C4-2B (cell line): ENCODE measurements at regions not wholly inside any gene's neighbourhood (a gene's known extent, or its start where the extent isn't known, plus 50 kb on each side); places are given as distances from the start of the nearest gene placed in this dataset.

Source experiments
- H3K27ac ChIP-seq: fragments of 450-650 bp; 2 replicates; pipeline ENCODE4 v1.5.1; 2017
- CTCF ChIP-seq: fragments of 450-650 bp; conservative IDR thresholded peaks from 2 replicates; pipeline ENCODE4 v1.5.1; 2017; ENCODE audit warnings: mild to moderate bottlenecking
- ZFX ChIP-seq: fragments of 450-650 bp; IDR thresholded peaks from 2 replicates; pipeline ENCODE4 v1.6.1; 2017

GRCh38 chr10:84996580-84996979 lies 668.2 kb downstream of the CCSER2 start:
- H3K27ac ChIP-seq = no peak overlapping the region
- TF ChIP-seq ZFX = no peak
- no peak for TF ChIP-seq CTCF

- TF ChIP-seq ZFX (no peak), CTCF (no peak)
- H3K27ac ChIP-seq = no peak overlapping the region
Measured at GRCh38 chr10:84997870-84998269, 669.5 kb downstream of the CCSER2 start.

GRCh38 chr10:84999929-85000328 lies 671.5 kb downstream of the CCSER2 start:
- TF ChIP-seq ZFX (no peak), CTCF (no peak)
- no peak overlapping the region for H3K27ac ChIP-seq

- TF ChIP-seq CTCF = no peak
- TF ChIP-seq ZFX = no peak
Measured at GRCh38 chr10:85003083-85003482, 674.7 kb downstream of the CCSER2 start.

GRCh38 chr10:85008488-85009184 lies 680.2 kb downstream of the CCSER2 start:
- H3K27ac ChIP-seq = no peak overlapping the region
- TF ChIP-seq CTCF = no peak
- TF ChIP-seq ZFX = no peak

More at GRCh38 chr10:85003083-85003482, 674.7 kb downstream of the CCSER2 start:
- H3K27ac ChIP-seq = no peak overlapping the region

GRCh38 chr10:85012305-85012704 lies 683.9 kb downstream of the CCSER2 start:
- H3K27ac ChIP-seq = no peak overlapping the region
- no peak for TF ChIP-seq CTCF
- TF ChIP-seq ZFX = no peak

- no peak for TF ChIP-seq ZFX
- TF ChIP-seq CTCF = no peak
- H3K27ac ChIP-seq = no peak overlapping the region
Measured at GRCh38 chr10:85026878-85027467, 698.6 kb downstream of the CCSER2 start.
